ENCODE measurements at regions not wholly inside any gene's neighbourhood (a gene's known extent, or its start where the extent isn't known, plus 50 kb on each side); places are given as distances from the start of the nearest gene placed in this dataset.
"Not testable (repeated sequence)": the region's sequence is repeated elsewhere in the genome, so short reads cannot be mapped to it uniquely, and the experiment has no call there.

GRCh38 chrX:114040111-114040510 lies 543.8 kb upstream of the HTR2C start:
- DNase-seq; intact Hi-C loops (cut with DNase I); H3K4me3 ChIP-seq; H3K9me3 ChIP-seq; H3K27me3 ChIP-seq; H3K36me3 ChIP-seq; H3K27ac ChIP-seq; H3K4me1 ChIP-seq: not testable (repeated sequence)
- 62 to 64% methylated on average over 6 to 7 of the region's 8 CpGs for WGBS, 2 donors

- 29 to 71% methylated on average over 1 of the region's 1 CpG for WGBS, 2 donors
- H3K9me3 ChIP-seq, result no peaks in the 10 kb centered on the region
- no peaks in the 10 kb centered on the region for H3K27me3 ChIP-seq
- no peaks in the 10 kb centered on the region for H3K4me1 ChIP-seq
- intact Hi-C loops (cut with DNase I), result no loop called here
- TF ChIP-seq POLR2A (IDR thresholded peaks at IDR 0.05), result no peak
- no peak overlapping the region for H3K4me3 ChIP-seq
- no peaks in the 10 kb centered on the region for H3K36me3 ChIP-seq
- no peak overlapping the region for H3K27ac ChIP-seq
- no peak for DNase-seq
Observed at GRCh38 chrX:114038358-114038757, 545.5 kb upstream of the HTR2C start.

- DNase-seq, result no peak
- Histone ChIP-seq H3K36me3 (no peaks in the 10 kb centered on the region), H3K4me3 (no peak overlapping the region), H3K9me3 (no peaks in the 10 kb centered on the region), H3K27ac (no peak overlapping the region), H3K4me1 (no peaks in the 10 kb centered on the region), H3K27me3 (no peaks in the 10 kb centered on the region)
- TF ChIP-seq POLR2A (IDR thresholded peaks at IDR 0.05) (no peak), CTCF (IDR thresholded peaks at IDR 0.05) (no peak)
- intact Hi-C loops (cut with DNase I), result no loop called here
- WGBS, 2 donors, result 55 to 78% methylated on average over 1 to 2 of the region's 2 CpGs
Observed at GRCh38 chrX:114037515-114037914, 546.4 kb upstream of the HTR2C start.

GRCh38 chrX:114028907-114029662 lies 554.8 kb upstream of the HTR2C start:
- no peaks in the 10 kb centered on the region for H3K4me1 ChIP-seq
- no peaks in the 10 kb centered on the region for H3K27me3 ChIP-seq
- no peak overlapping the region for H3K27ac ChIP-seq
- H3K36me3 ChIP-seq, result no peaks in the 10 kb centered on the region
- no peak overlapping the region for H3K4me3 ChIP-seq
- no peaks in the 10 kb centered on the region for H3K9me3 ChIP-seq
- intact Hi-C loops (cut with DNase I), result no loop called here
- WGBS, 2 donors, result 64 to 83% methylated on average over 4 to 5 of the region's 5 CpGs
- no peak for TF ChIP-seq CTCF (IDR thresholded peaks at IDR 0.05)
- DNase-seq, result no peak

GRCh38 chrX:114017086-114017485 lies 566.8 kb upstream of the HTR2C start:
- Histone ChIP-seq H3K4me1 (no peaks in the 10 kb centered on the region), H3K9me3 (no peaks in the 10 kb centered on the region), H3K36me3 (no peaks in the 10 kb centered on the region), H3K27me3 (no peaks in the 10 kb centered on the region), H3K27ac (no peak overlapping the region), H3K4me3 (no peak overlapping the region)
- intact Hi-C loops (cut with DNase I), result no loop called here
- 82 to 83% methylated on average over 2 of the region's 2 CpGs for WGBS, 2 donors
- TF ChIP-seq CTCF (IDR thresholded peaks at IDR 0.05), result no peak
- no peak for TF ChIP-seq POLR2A (IDR thresholded peaks at IDR 0.05)
- no peak for DNase-seq

GRCh38 chrX:114015966-114016365 lies 567.9 kb upstream of the HTR2C start:
- no peaks in the 10 kb centered on the region for H3K4me1 ChIP-seq
- H3K27me3 ChIP-seq, result no peaks in the 10 kb centered on the region
- H3K27ac ChIP-seq, result no peak overlapping the region
- H3K4me3 ChIP-seq, result no peak overlapping the region
- no peak for DNase-seq
- 7 to 75% methylated on average over 2 to 6 of the region's 6 CpGs for WGBS, 2 donors
- intact Hi-C loops (cut with DNase I), result no loop called here
- H3K9me3 ChIP-seq, result no peaks in the 10 kb centered on the region
- no peaks in the 10 kb centered on the region for H3K36me3 ChIP-seq
- no peak for TF ChIP-seq CTCF (IDR thresholded peaks at IDR 0.05)

Data from esophagus squamous epithelium (tissue), 5 donors.